Osteocyte (in vitro differentiated cells): ENCODE measurements at regions not wholly inside any gene's neighbourhood (a gene's known extent, or its start where the extent isn't known, plus 50 kb on each side); places are given as distances from the start of the nearest gene placed in this dataset.

ENCODE experiments used
- DNase-seq: peaks from one replicate; pipeline ENCODE4 v3.0.0; 2021; ENCODE audit warnings: mixed read lengths; ENCODE audit not compliant: unreplicated experiment; ENCODE audit errors: extremely low spot score
- H3K27ac Mint-ChIP-seq: one replicate; pipeline ENCODE4 v1.8.0; 2021; ENCODE audit warnings: mild to moderate bottlenecking, mixed read lengths; ENCODE audit not compliant: unreplicated experiment
- H3K27me3 Mint-ChIP-seq: one replicate; pipeline ENCODE4 v1.8.0; 2021; ENCODE audit warnings: mixed read lengths; ENCODE audit not compliant: unreplicated experiment
- H3K36me3 Mint-ChIP-seq: one replicate; pipeline ENCODE4 v1.8.0; 2021; ENCODE audit warnings: mixed read lengths; ENCODE audit not compliant: unreplicated experiment
- H3K4me1 Mint-ChIP-seq: one replicate; pipeline ENCODE4 v1.8.0; 2021; ENCODE audit warnings: mixed read lengths; ENCODE audit not compliant: unreplicated experiment
- H3K4me3 Mint-ChIP-seq: one replicate; pipeline ENCODE4 v1.8.0; 2021; ENCODE audit warnings: mild to moderate bottlenecking, moderate library complexity, mixed read lengths; ENCODE audit not compliant: unreplicated experiment
- H3K9me3 Mint-ChIP-seq: one replicate; pipeline ENCODE4 v1.8.0; 2021; ENCODE audit warnings: mixed read lengths; ENCODE audit not compliant: unreplicated experiment
- CTCF ChIP-seq: fragments of 200-600 bp; sonication (generic); IDR thresholded peaks from 2 replicates; pipeline ENCODE4 v1.5.0; 2021; ENCODE audit warnings: antibody characterized with exemption, mild to moderate bottlenecking, moderate library complexity

- no peak for DNase-seq
- H3K36me3 Mint-ChIP-seq = no peaks in the 10 kb centered on the region
- TF ChIP-seq CTCF = no peak
- H3K9me3 Mint-ChIP-seq = peaks cover 6% of the 10 kb centered on the region
- no peak overlapping the region for H3K4me3 Mint-ChIP-seq
- H3K27me3 Mint-ChIP-seq = peaks cover 3% of the 10 kb centered on the region
- no peaks in the 10 kb centered on the region for H3K4me1 Mint-ChIP-seq
- H3K27ac Mint-ChIP-seq = no peak overlapping the region
Measured at GRCh38 chr11:119835753-119836152, 106.8 kb upstream of the NECTIN1 start.

- Mint-ChIP-seq H3K36me3 (no peaks in the 10 kb centered on the region), H3K27ac (no peak overlapping the region), H3K4me1 (no peaks in the 10 kb centered on the region), H3K4me3 (no peak overlapping the region), H3K27me3 (peaks cover 5% of the 10 kb centered on the region), H3K9me3 (peaks cover 6% of the 10 kb centered on the region)
- no peak for TF ChIP-seq CTCF
- DNase-seq = no peak
Measured at GRCh38 chr11:119832202-119832935, 103.4 kb upstream of the NECTIN1 start.

- H3K27me3 Mint-ChIP-seq = peaks cover 7% of the 10 kb centered on the region
- peaks cover 6% of the 10 kb centered on the region for H3K9me3 Mint-ChIP-seq
- no peaks in the 10 kb centered on the region for H3K36me3 Mint-ChIP-seq
- H3K4me1 Mint-ChIP-seq = no peaks in the 10 kb centered on the region
- DNase-seq = no peak
- no peak for TF ChIP-seq CTCF
- H3K4me3 Mint-ChIP-seq = no peak overlapping the region
- H3K27ac Mint-ChIP-seq = no peak overlapping the region
Measured at GRCh38 chr11:119831011-119831410, 102.0 kb upstream of the NECTIN1 start.

- no peak for DNase-seq
- Mint-ChIP-seq H3K27me3 (peaks cover 9% of the 10 kb centered on the region), H3K4me3 (no peak overlapping the region), H3K9me3 (peaks cover 8% of the 10 kb centered on the region), H3K27ac (no peak overlapping the region), H3K4me1 (no peaks in the 10 kb centered on the region), H3K36me3 (no peaks in the 10 kb centered on the region)
- no peak for TF ChIP-seq CTCF
Measured at GRCh38 chr11:119830400-119830799, 101.4 kb upstream of the NECTIN1 start.

- Mint-ChIP-seq H3K27me3 (peaks cover 9% of the 10 kb centered on the region), H3K36me3 (no peaks in the 10 kb centered on the region), H3K4me1 (no peaks in the 10 kb centered on the region), H3K4me3 (no peak overlapping the region), H3K27ac (no peak overlapping the region), H3K9me3 (peaks cover 9% of the 10 kb centered on the region)
- no peak for DNase-seq
- TF ChIP-seq CTCF = no peak
Measured at GRCh38 chr11:119829402-119829801, 100.4 kb upstream of the NECTIN1 start.
